ENCODE measurements at regions not wholly inside any gene's neighbourhood (a gene's known extent, or its start where the extent isn't known, plus 50 kb on each side); places are given as distances from the start of the nearest gene placed in this dataset.

DNA sequence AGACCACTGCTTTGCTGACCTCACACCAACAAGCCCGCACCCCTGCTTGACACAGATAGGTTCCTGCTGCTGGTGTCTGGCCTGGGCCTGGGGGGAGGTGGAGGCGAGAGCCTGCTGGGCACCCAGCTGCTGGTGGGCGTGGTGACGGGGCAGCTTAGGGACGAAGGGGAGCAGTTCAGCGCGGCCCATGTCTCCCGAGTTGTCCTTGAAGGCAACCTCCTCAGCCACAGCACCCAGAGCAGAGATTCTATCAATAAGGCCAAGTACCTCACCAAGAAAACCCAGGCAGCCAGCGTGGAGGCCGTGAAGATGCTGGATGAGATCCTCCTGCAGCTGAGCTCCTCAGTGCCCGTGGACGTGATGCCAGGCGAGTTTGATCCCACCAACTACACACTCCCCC lies 313.3 kb downstream of the NR2F1-AS1 start:
- H2AFZ ChIP-seq (ENCODE audit: insufficient read depth, low read depth, low read length, poor library complexity, severe bottlenecking): no peak overlapping the region
- no peak overlapping the region for H3K4me3 Mint-ChIP-seq
- H3K27ac ChIP-seq (ENCODE audit: low read length in 2 of 2): no peak overlapping the region
- no peaks in the 10 kb centered on the region for H4K20me1 ChIP-seq (ENCODE audit: control insufficient read depth, insufficient read depth, low read length, poor library complexity, severe bottlenecking)
- POLR2A ChIA-PET: no interaction called here
- H3K9me3 Mint-ChIP-seq (ENCODE audit: insufficient read depth): no peaks in the 10 kb centered on the region
- no peak overlapping the region for H3K4me2 ChIP-seq (replicated peaks; ENCODE audit: low read depth, low read length, poor library complexity, severe bottlenecking)
- H3K4me3 ChIP-seq (ENCODE audit: control extremely low read depth in 1 of 5, extremely low read depth in 1 of 5, insufficient read depth in 1 of 5, low read depth in 2 of 5, low read length in 4 of 5): no peak overlapping the region
- H3K4me1 Mint-ChIP-seq: no peaks in the 10 kb centered on the region
- no peak overlapping the region for H3K9ac ChIP-seq (ENCODE audit: low read length)
- CTCF ChIA-PET: no interaction called here
- H3K4me1 ChIP-seq (ENCODE audit: control insufficient read depth in 2 of 2, insufficient read depth in 2 of 2, low read length in 2 of 2): no peaks in the 10 kb centered on the region
- H3K27me3 Mint-ChIP-seq: no peaks in the 10 kb centered on the region
- DNase-seq (no peak), ATAC-seq (ENCODE audit: low read depth) (no peak)
- H3K27me3 ChIP-seq (replicated peaks in 1 of 4; ENCODE audit: control extremely low read depth in 1 of 4, control insufficient read depth in 3 of 4, insufficient read depth in 4 of 4, low read length in 3 of 4): no peaks in the 10 kb centered on the region
- intact Hi-C loops (cut with micrococcal nuclease): no loop called here
- no peak overlapping the region for H3K27ac Mint-ChIP-seq
- H3K9me3 ChIP-seq (ENCODE audit: control extremely low read depth in 1 of 3, control insufficient read depth in 2 of 3, insufficient read depth in 1 of 3, low read length in 2 of 3): peaks cover 0 to 15% (median 0%) of the 10 kb centered on the region in 3 donors
- no peaks in the 10 kb centered on the region for H3K36me3 ChIP-seq (replicated peaks in 1 of 2; ENCODE audit: control extremely low read depth in 1 of 2, control insufficient read depth in 1 of 2, extremely low read depth in 1 of 2, insufficient read depth in 2 of 2, low read length in 1 of 2)
- no peaks in the 10 kb centered on the region for H3K79me2 ChIP-seq (ENCODE audit: control insufficient read depth, insufficient read depth, low read length)
- TF ChIP-seq EZH2 (IDR thresholded peaks at IDR 0.05; ENCODE audit: borderline replicate concordance, insufficient read depth, low read depth, low read length, poor library complexity, severe bottlenecking): no peak
- 92% methylated on average over 12 of the region's 13 CpGs for WGBS (ENCODE audit: insufficient coverage)

DNA sequence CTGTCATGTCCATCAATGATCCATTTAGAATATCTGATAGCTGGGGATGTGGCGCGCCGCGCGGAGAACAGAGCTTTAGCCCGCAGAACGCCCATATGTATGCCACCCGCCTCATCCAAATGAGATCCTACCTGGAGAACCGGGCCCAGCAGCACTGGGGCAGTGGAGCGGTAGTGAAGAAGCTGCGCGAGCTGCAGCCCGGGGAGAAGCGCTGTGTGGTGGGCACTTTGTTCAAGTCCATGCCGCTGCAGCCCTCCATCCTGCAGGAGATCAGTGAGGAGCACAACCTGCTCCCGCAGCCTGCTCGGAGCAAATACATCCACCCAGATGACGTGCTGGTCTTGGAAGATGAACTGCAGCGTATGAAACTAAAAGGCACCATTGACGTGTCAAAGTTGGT lies 313.7 kb downstream of the NR2F1-AS1 start:
- H3K4me1 Mint-ChIP-seq: no peaks in the 10 kb centered on the region
- no peak overlapping the region for H3K4me3 ChIP-seq (ENCODE audit: control extremely low read depth in 1 of 5, extremely low read depth in 1 of 5, insufficient read depth in 1 of 5, low read depth in 2 of 5, low read length in 4 of 5)
- no peak for DNase-seq
- TF ChIP-seq, protein P1, sequence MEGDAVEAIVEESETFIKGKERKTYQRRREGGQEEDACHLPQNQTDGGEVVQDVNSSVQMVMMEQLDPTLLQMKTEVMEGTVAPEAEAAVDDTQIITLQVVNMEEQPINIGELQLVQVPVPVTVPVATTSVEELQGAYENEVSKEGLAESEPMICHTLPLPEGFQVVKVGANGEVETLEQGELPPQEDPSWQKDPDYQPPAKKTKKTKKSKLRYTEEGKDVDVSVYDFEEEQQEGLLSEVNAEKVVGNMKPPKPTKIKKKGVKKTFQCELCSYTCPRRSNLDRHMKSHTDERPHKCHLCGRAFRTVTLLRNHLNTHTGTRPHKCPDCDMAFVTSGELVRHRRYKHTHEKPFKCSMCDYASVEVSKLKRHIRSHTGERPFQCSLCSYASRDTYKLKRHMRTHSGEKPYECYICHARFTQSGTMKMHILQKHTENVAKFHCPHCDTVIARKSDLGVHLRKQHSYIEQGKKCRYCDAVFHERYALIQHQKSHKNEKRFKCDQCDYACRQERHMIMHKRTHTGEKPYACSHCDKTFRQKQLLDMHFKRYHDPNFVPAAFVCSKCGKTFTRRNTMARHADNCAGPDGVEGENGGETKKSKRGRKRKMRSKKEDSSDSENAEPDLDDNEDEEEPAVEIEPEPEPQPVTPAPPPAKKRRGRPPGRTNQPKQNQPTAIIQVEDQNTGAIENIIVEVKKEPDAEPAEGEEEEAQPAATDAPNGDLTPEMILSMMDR (IDR thresholded peaks at IDR 0.05): no peak
- no peak for TF ChIP-seq EZH2 (IDR thresholded peaks at IDR 0.05; ENCODE audit: borderline replicate concordance, insufficient read depth, low read depth, low read length, poor library complexity, severe bottlenecking)
- H3K79me2 ChIP-seq (ENCODE audit: control insufficient read depth, insufficient read depth, low read length): no peaks in the 10 kb centered on the region
- H3K4me1 ChIP-seq (ENCODE audit: control insufficient read depth in 2 of 2, insufficient read depth in 2 of 2, low read length in 2 of 2): no peaks in the 10 kb centered on the region
- no peak overlapping the region for H3K27ac Mint-ChIP-seq
- CTCF ChIA-PET: no interaction called here
- H3K9ac ChIP-seq (ENCODE audit: low read length): no peak overlapping the region
- POLR2A ChIA-PET: no interaction called here
- no peaks in the 10 kb centered on the region for H3K36me3 ChIP-seq (replicated peaks in 1 of 2; ENCODE audit: control extremely low read depth in 1 of 2, control insufficient read depth in 1 of 2, extremely low read depth in 1 of 2, insufficient read depth in 2 of 2, low read length in 1 of 2)
- H3K27me3 ChIP-seq (replicated peaks in 1 of 4; ENCODE audit: control extremely low read depth in 1 of 4, control insufficient read depth in 3 of 4, insufficient read depth in 4 of 4, low read length in 3 of 4): no peaks in the 10 kb centered on the region
- no peaks in the 10 kb centered on the region for H4K20me1 ChIP-seq (ENCODE audit: control insufficient read depth, insufficient read depth, low read length, poor library complexity, severe bottlenecking)
- no peaks in the 10 kb centered on the region for H3K27me3 Mint-ChIP-seq
- H3K4me2 ChIP-seq (replicated peaks; ENCODE audit: low read depth, low read length, poor library complexity, severe bottlenecking): no peak overlapping the region
- H2AFZ ChIP-seq (ENCODE audit: insufficient read depth, low read depth, low read length, poor library complexity, severe bottlenecking): no peak overlapping the region
- H3K9me3 ChIP-seq (ENCODE audit: control extremely low read depth in 1 of 3, control insufficient read depth in 2 of 3, insufficient read depth in 1 of 3, low read length in 2 of 3): peaks cover 0 to 15% (median 0%) of the 10 kb centered on the region in 3 donors
- no peaks in the 10 kb centered on the region for H3K9me3 Mint-ChIP-seq (ENCODE audit: insufficient read depth)
- ATAC-seq (ENCODE audit: low read depth): no peak
- 96% methylated on average over 20 of the region's 20 CpGs for WGBS (ENCODE audit: insufficient coverage)
- no peak overlapping the region for H3K4me3 Mint-ChIP-seq
- no peak overlapping the region for H3K27ac ChIP-seq (ENCODE audit: low read length in 2 of 2)
- intact Hi-C loops (cut with micrococcal nuclease): no loop called here

Measured in B cell (primary cell).